ENCODE measurements at regions not wholly inside any gene's neighbourhood (a gene's known extent, or its start where the extent isn't known, plus 50 kb on each side); places are given as distances from the start of the nearest gene placed in this dataset.
"Not testable (repeated sequence)": the region's sequence is repeated elsewhere in the genome, so short reads cannot be mapped to it uniquely, and the experiment has no call there.

- H3K27ac ChIP-seq (ENCODE audit: low read depth in 1 of 2, low read length in 2 of 2): peak overlapping the region in 1 of 2 donors; percentile 25
- DNase-seq (ENCODE audit: low spot score): peak; percentile 58
- TF ChIP-seq YY1 (IDR thresholded peaks at IDR 0.05) (peak; percentile 96), RAD21 (IDR thresholded peaks at IDR 0.05) (peak in 1 of 2 donors; percentile 41)
Observed at GRCh38 chr20:25853718-25854388, 157.2 kb upstream of the ZNF337 start.

GRCh38 chr20:25852968-25853717 lies 156.5 kb upstream of the ZNF337 start:
- peak overlapping the region in 1 of 2 donors; percentile 27 for H3K9ac ChIP-seq (ENCODE audit: low read depth in 1 of 2, low read length in 2 of 2)
- DNase-seq (ENCODE audit: low spot score); H3K27ac ChIP-seq (ENCODE audit: low read depth in 1 of 2, low read length in 2 of 2); H3K27me3 ChIP-seq (ENCODE audit: control insufficient read depth in 4 of 4, insufficient read depth in 4 of 4, low read length in 3 of 4); H3K9me3 ChIP-seq (ENCODE audit: control insufficient read depth in 4 of 4, low read length in 3 of 4); H3K36me3 ChIP-seq (ENCODE audit: control insufficient read depth in 4 of 4, insufficient read depth in 3 of 4, low read depth in 1 of 4, low read length in 3 of 4); H3K4me1 ChIP-seq (ENCODE audit: control insufficient read depth in 4 of 4, insufficient read depth in 4 of 4, low read length in 3 of 4): not testable (repeated sequence)
- WGBS: 74% methylated on average over 31 of the region's 31 CpGs
- peak overlapping the region in 2 of 3 donors; percentile 57 to 67 for H3K4me3 ChIP-seq (ENCODE audit: low read depth in 1 of 3, low read length in 3 of 3)

More at GRCh38 chr20:25853718-25854388, 157.2 kb upstream of the ZNF337 start:
- peak overlapping the region; percentile 27 to 58 for H3K9ac ChIP-seq (ENCODE audit: low read depth in 1 of 2, low read length in 2 of 2)
- H3K27me3 ChIP-seq (ENCODE audit: control insufficient read depth in 4 of 4, insufficient read depth in 4 of 4, low read length in 3 of 4); H3K9me3 ChIP-seq (ENCODE audit: control insufficient read depth in 4 of 4, low read length in 3 of 4); H3K36me3 ChIP-seq (ENCODE audit: control insufficient read depth in 4 of 4, insufficient read depth in 3 of 4, low read depth in 1 of 4, low read length in 3 of 4): not testable (repeated sequence)
- H3K4me1 ChIP-seq (ENCODE audit: control insufficient read depth in 4 of 4, insufficient read depth in 4 of 4, low read length in 3 of 4): peaks cover 0 to 12% (median 7%) of the 10 kb centered on the region in 4 donors
- H3K4me3 ChIP-seq (ENCODE audit: low read depth in 1 of 3, low read length in 3 of 3): peak overlapping the region; percentile 57 to 74 (median 67)
- WGBS: 7% methylated on average over 55 of the region's 55 CpGs

- not testable (repeated sequence) for H3K9me3 ChIP-seq (ENCODE audit: control insufficient read depth in 4 of 4, low read length in 3 of 4); H3K27me3 ChIP-seq (ENCODE audit: control insufficient read depth in 4 of 4, insufficient read depth in 4 of 4, low read length in 3 of 4); H3K9ac ChIP-seq (ENCODE audit: low read depth in 1 of 2, low read length in 2 of 2); H3K4me1 ChIP-seq (ENCODE audit: control insufficient read depth in 4 of 4, insufficient read depth in 4 of 4, low read length in 3 of 4); H3K27ac ChIP-seq (ENCODE audit: low read depth in 1 of 2, low read length in 2 of 2); H3K36me3 ChIP-seq (ENCODE audit: control insufficient read depth in 4 of 4, insufficient read depth in 3 of 4, low read depth in 1 of 4, low read length in 3 of 4); H3K4me3 ChIP-seq (ENCODE audit: low read depth in 1 of 3, low read length in 3 of 3); DNase-seq (ENCODE audit: low spot score)
- WGBS: 76% methylated on average over 4 of the region's 4 CpGs
Observed at GRCh38 chr20:25850133-25850532, 153.5 kb upstream of the ZNF337 start.

GRCh38 chr20:25848222-25848621 lies 151.6 kb upstream of the ZNF337 start:
- Histone ChIP-seq H3K9me3 (ENCODE audit: control insufficient read depth in 4 of 4, low read length in 3 of 4) (no peaks in the 10 kb centered on the region), H3K4me1 (ENCODE audit: control insufficient read depth in 4 of 4, insufficient read depth in 4 of 4, low read length in 3 of 4) (peaks cover 0 to 3% (median 0%) of the 10 kb centered on the region in 4 donors), H3K9ac (ENCODE audit: low read depth in 1 of 2, low read length in 2 of 2) (no peak overlapping the region), H3K4me3 (ENCODE audit: low read depth in 1 of 3, low read length in 3 of 3) (no peak overlapping the region), H3K27me3 (ENCODE audit: control insufficient read depth in 4 of 4, insufficient read depth in 4 of 4, low read length in 3 of 4) (no peaks in the 10 kb centered on the region), H3K27ac (ENCODE audit: low read depth in 1 of 2, low read length in 2 of 2) (no peak overlapping the region), H3K36me3 (ENCODE audit: control insufficient read depth in 4 of 4, insufficient read depth in 3 of 4, low read depth in 1 of 4, low read length in 3 of 4) (no peaks in the 10 kb centered on the region)
- no peak for DNase-seq (ENCODE audit: low spot score)
- no peak for TF ChIP-seq HNF4G (IDR thresholded peaks at IDR 0.05)
- TF ChIP-seq FOXA2 (IDR thresholded peaks at IDR 0.05): no peak
- no peak for TF ChIP-seq TAF1 (conservative IDR thresholded peaks at IDR 0.05)
- no peak for TF ChIP-seq SP1 (IDR thresholded peaks at IDR 0.05)
- TF ChIP-seq EGR1 (IDR thresholded peaks at IDR 0.05; ENCODE audit: low read depth in 2 of 2): no peak
- TF ChIP-seq RAD21 (IDR thresholded peaks at IDR 0.05): no peak
- WGBS: 89% methylated on average over 7 of the region's 7 CpGs

- not testable (repeated sequence) for DNase-seq (ENCODE audit: low spot score); H3K4me3 ChIP-seq (ENCODE audit: low read depth in 1 of 3, low read length in 3 of 3); H3K27me3 ChIP-seq (ENCODE audit: control insufficient read depth in 4 of 4, insufficient read depth in 4 of 4, low read length in 3 of 4); H3K36me3 ChIP-seq (ENCODE audit: control insufficient read depth in 4 of 4, insufficient read depth in 3 of 4, low read depth in 1 of 4, low read length in 3 of 4); H3K9me3 ChIP-seq (ENCODE audit: control insufficient read depth in 4 of 4, low read length in 3 of 4); H3K9ac ChIP-seq (ENCODE audit: low read depth in 1 of 2, low read length in 2 of 2); H3K4me1 ChIP-seq (ENCODE audit: control insufficient read depth in 4 of 4, insufficient read depth in 4 of 4, low read length in 3 of 4); H3K27ac ChIP-seq (ENCODE audit: low read depth in 1 of 2, low read length in 2 of 2)
- WGBS: no CpG with 5 or more reads among the region's 9 CpGs
Observed at GRCh38 chr20:25844640-25845039, 148.0 kb upstream of the ZNF337 start.

GRCh38 chr20:25813511-25813910 lies 116.9 kb upstream of the ZNF337 start:
- H3K4me1 ChIP-seq (ENCODE audit: control insufficient read depth in 4 of 4, insufficient read depth in 4 of 4, low read length in 3 of 4); H3K27me3 ChIP-seq (ENCODE audit: control insufficient read depth in 4 of 4, insufficient read depth in 4 of 4, low read length in 3 of 4); H3K4me3 ChIP-seq (ENCODE audit: low read depth in 1 of 3, low read length in 3 of 3); H3K36me3 ChIP-seq (ENCODE audit: control insufficient read depth in 4 of 4, insufficient read depth in 3 of 4, low read depth in 1 of 4, low read length in 3 of 4); H3K9ac ChIP-seq (ENCODE audit: low read depth in 1 of 2, low read length in 2 of 2); DNase-seq (ENCODE audit: low spot score); H3K9me3 ChIP-seq (ENCODE audit: control insufficient read depth in 4 of 4, low read length in 3 of 4); H3K27ac ChIP-seq (ENCODE audit: low read depth in 1 of 2, low read length in 2 of 2): not testable (repeated sequence)
- WGBS: no CpG with 5 or more reads among the region's 5 CpGs

- H3K27ac ChIP-seq (ENCODE audit: low read depth in 1 of 2, low read length in 2 of 2); H3K4me1 ChIP-seq (ENCODE audit: control insufficient read depth in 4 of 4, insufficient read depth in 4 of 4, low read length in 3 of 4); DNase-seq (ENCODE audit: low spot score); H3K4me3 ChIP-seq (ENCODE audit: low read depth in 1 of 3, low read length in 3 of 3); H3K27me3 ChIP-seq (ENCODE audit: control insufficient read depth in 4 of 4, insufficient read depth in 4 of 4, low read length in 3 of 4); H3K36me3 ChIP-seq (ENCODE audit: control insufficient read depth in 4 of 4, insufficient read depth in 3 of 4, low read depth in 1 of 4, low read length in 3 of 4); H3K9me3 ChIP-seq (ENCODE audit: control insufficient read depth in 4 of 4, low read length in 3 of 4); H3K9ac ChIP-seq (ENCODE audit: low read depth in 1 of 2, low read length in 2 of 2): not testable (repeated sequence)
- no CpG with 5 or more reads among the region's 45 CpGs for WGBS
Observed at GRCh38 chr20:25798174-25798993, 101.7 kb upstream of the ZNF337 start.
